ENCODE measurements at regions not wholly inside any gene's neighbourhood (a gene's known extent, or its start where the extent isn't known, plus 50 kb on each side); places are given as distances from the start of the nearest gene placed in this dataset.

GRCh38 chr20:18979132-18979531 lies 165.5 kb downstream of the SCP2D1 start:
- DNase-seq, result no peak
- Mint-ChIP-seq H3K9me3 (no peaks in the 10 kb centered on the region), H3K27ac (no peak overlapping the region), H3K36me3 (ENCODE audit: low read depth) (no peaks in the 10 kb centered on the region), H3K27me3 (ENCODE audit: low read depth, poor library complexity) (no peaks in the 10 kb centered on the region), H3K4me3 (no peak overlapping the region), H3K4me1 (peaks cover 9% of the 10 kb centered on the region)
- no peak for TF ChIP-seq CTCF (IDR thresholded peaks at IDR 0.05)

GRCh38 chr20:18981962-18982539 lies 168.5 kb downstream of the SCP2D1 start:
- Mint-ChIP-seq H3K27me3 (ENCODE audit: low read depth, poor library complexity) (no peaks in the 10 kb centered on the region), H3K4me1 (peaks cover 13% of the 10 kb centered on the region), H3K4me3 (no peak overlapping the region), H3K36me3 (ENCODE audit: low read depth) (no peaks in the 10 kb centered on the region), H3K9me3 (no peaks in the 10 kb centered on the region), H3K27ac (no peak overlapping the region)
- no peak for TF ChIP-seq CTCF (IDR thresholded peaks at IDR 0.05)
- DNase-seq, result no peak

- H3K4me1 Mint-ChIP-seq, result peaks cover 13% of the 10 kb centered on the region
- TF ChIP-seq CTCF (IDR thresholded peaks at IDR 0.05), result no peak
- no peak overlapping the region for H3K4me3 Mint-ChIP-seq
- H3K36me3 Mint-ChIP-seq (ENCODE audit: low read depth), result no peaks in the 10 kb centered on the region
- no peaks in the 10 kb centered on the region for H3K9me3 Mint-ChIP-seq
- DNase-seq, result no peak
- peak overlapping the region; percentile 36 for H3K27ac Mint-ChIP-seq
- H3K27me3 Mint-ChIP-seq (ENCODE audit: low read depth, poor library complexity), result no peaks in the 10 kb centered on the region
Measured at GRCh38 chr20:18983796-18984195, 170.2 kb downstream of the SCP2D1 start.

GRCh38 chr20:18984238-18985200 lies 170.9 kb downstream of the SCP2D1 start:
- peak; percentile 23 for DNase-seq
- H3K4me1 Mint-ChIP-seq, result peaks cover 13% of the 10 kb centered on the region
- H3K9me3 Mint-ChIP-seq, result no peaks in the 10 kb centered on the region
- peak overlapping the region; percentile 36 for H3K27ac Mint-ChIP-seq
- H3K27me3 Mint-ChIP-seq (ENCODE audit: low read depth, poor library complexity), result no peaks in the 10 kb centered on the region
- H3K4me3 Mint-ChIP-seq, result no peak overlapping the region
- no peak for TF ChIP-seq CTCF (IDR thresholded peaks at IDR 0.05)
- no peaks in the 10 kb centered on the region for H3K36me3 Mint-ChIP-seq (ENCODE audit: low read depth)

GRCh38 chr20:18985551-18985950 lies 172.0 kb downstream of the SCP2D1 start:
- Mint-ChIP-seq H3K27me3 (ENCODE audit: low read depth, poor library complexity) (no peaks in the 10 kb centered on the region), H3K4me1 (peaks cover 13% of the 10 kb centered on the region), H3K4me3 (no peak overlapping the region), H3K27ac (no peak overlapping the region), H3K9me3 (no peaks in the 10 kb centered on the region), H3K36me3 (ENCODE audit: low read depth) (no peaks in the 10 kb centered on the region)
- DNase-seq, result no peak
- no peak for TF ChIP-seq CTCF (IDR thresholded peaks at IDR 0.05)
